ENCODE measurements at regions not wholly inside any gene's neighbourhood (a gene's known extent, or its start where the extent isn't known, plus 50 kb on each side); places are given as distances from the start of the nearest gene placed in this dataset.

DNA sequence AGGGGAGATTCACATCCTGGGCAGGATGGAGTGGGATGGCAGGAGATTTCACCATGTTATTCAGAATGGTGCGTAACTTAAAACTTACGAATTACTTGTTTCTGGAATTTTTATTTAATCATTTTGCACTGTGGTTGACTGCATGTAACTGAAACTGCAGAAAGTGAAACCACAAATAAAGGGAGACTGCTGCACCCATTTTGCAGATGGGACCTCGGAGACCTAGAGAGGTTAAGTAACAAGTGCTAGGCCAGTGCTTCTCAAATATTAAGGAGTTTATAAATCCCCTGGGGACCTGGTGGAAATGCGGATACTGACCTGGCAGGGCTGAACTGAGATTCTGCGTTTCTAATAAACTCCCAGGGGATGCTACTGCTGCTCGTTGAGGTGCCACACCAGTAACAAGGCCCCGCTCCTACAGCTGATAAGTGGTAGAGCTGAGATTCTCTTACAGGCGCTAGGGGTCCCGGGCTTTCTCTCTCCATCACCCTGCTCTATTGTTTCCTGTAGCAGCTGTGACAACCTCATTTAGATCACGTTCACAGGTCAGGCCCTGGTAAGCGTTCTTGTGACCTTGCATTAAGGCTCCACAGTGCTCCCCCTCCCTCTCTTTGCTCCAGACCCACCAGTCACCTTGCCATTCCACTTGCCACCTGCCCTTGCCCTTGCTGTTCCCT is 167.1 kb upstream of the CDH13 start:
- TF ChIP-seq, protein P1, sequence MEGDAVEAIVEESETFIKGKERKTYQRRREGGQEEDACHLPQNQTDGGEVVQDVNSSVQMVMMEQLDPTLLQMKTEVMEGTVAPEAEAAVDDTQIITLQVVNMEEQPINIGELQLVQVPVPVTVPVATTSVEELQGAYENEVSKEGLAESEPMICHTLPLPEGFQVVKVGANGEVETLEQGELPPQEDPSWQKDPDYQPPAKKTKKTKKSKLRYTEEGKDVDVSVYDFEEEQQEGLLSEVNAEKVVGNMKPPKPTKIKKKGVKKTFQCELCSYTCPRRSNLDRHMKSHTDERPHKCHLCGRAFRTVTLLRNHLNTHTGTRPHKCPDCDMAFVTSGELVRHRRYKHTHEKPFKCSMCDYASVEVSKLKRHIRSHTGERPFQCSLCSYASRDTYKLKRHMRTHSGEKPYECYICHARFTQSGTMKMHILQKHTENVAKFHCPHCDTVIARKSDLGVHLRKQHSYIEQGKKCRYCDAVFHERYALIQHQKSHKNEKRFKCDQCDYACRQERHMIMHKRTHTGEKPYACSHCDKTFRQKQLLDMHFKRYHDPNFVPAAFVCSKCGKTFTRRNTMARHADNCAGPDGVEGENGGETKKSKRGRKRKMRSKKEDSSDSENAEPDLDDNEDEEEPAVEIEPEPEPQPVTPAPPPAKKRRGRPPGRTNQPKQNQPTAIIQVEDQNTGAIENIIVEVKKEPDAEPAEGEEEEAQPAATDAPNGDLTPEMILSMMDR (IDR thresholded peaks at IDR 0.05 in 4 of 5, conservative IDR thresholded peaks at IDR 0.05 in 1 of 5) = no peak
- no peak for TF ChIP-seq POLR2A (IDR thresholded peaks at IDR 0.05)
